PC-3 (cell line): ENCODE measurements at regions not wholly inside any gene's neighbourhood (a gene's known extent, or its start where the extent isn't known, plus 50 kb on each side); places are given as distances from the start of the nearest gene placed in this dataset.

Experiments used
- EZH2 ChIP-seq: fragments of 300-600 bp; sonication (generic); IDR thresholded peaks from one replicate; pipeline ENCODE4 v1.6.1; 2017; ENCODE audit warnings: antibody characterized with exemption, mild to moderate bottlenecking, low read length; ENCODE audit not compliant: unreplicated experiment
- EZH2phosphoT487 ChIP-seq: fragments of 300-600 bp; sonication (generic); IDR thresholded peaks from 2 replicates; pipeline ENCODE4 v1.6.1; 2018; ENCODE audit warnings: mild to moderate bottlenecking, antibody characterized with exemption, low read length, borderline replicate concordance

GRCh38 chr1:164384262-164384661, 174.7 kb upstream of the PBX1 start:
- TF ChIP-seq EZH2 (no peak), EZH2phosphoT487 (no peak)
